HEK293 (cell line): ENCODE measurements at regions not wholly inside any gene's neighbourhood (a gene's known extent, or its start where the extent isn't known, plus 50 kb on each side); places are given as distances from the start of the nearest gene placed in this dataset.

Experiments
- CTCF ChIA-PET: fragments of 350-600 bp; formaldehyde crosslinking; extraction: SDS; loops from one replicate; lab custom pipeline; 2021; ENCODE audit warnings: antibody characterized with exemption; lab: Yijun Ruan, JAX
- POLR2A ChIA-PET: fragments of 300-600 bp; formaldehyde crosslinking; extraction: SDS; loops from one replicate; lab custom pipeline; 2020; ENCODE audit warnings: antibody characterized with exemption, inconsistent platforms; lab: Yijun Ruan, JAX
- H3K27ac ChIP-seq: fragments of 200-500 bp; sonication (Bioruptor generic); 2 replicates; pipeline ENCODE4 v1.5.1; 2014; ENCODE audit warnings: low read depth, low read length, control low read depth, inconsistent platforms; ENCODE audit errors: extremely low read depth
- H3K36me3 ChIP-seq, 2 experiments: fragments of 200-500 bp in 1 of 2; sonication (Bioruptor generic) in 1 of 2; 1 replicate in 1 of 2; 2 replicates in 1 of 2; pipeline ENCODE4 v1.5.1; 2014 to 2017; ENCODE audit warnings: inconsistent platforms in 2 of 2, low read length in 2 of 2; ENCODE audit not compliant: control insufficient read depth in 2 of 2, insufficient read depth in 1 of 2
- H3K4me1 ChIP-seq: fragments of 200-500 bp; sonication (Bioruptor generic); 2 replicates; pipeline ENCODE4 v1.5.1; 2014; ENCODE audit warnings: mild to moderate bottlenecking, low read length, inconsistent platforms; ENCODE audit not compliant: control insufficient read depth, insufficient read depth
- H3K4me3 ChIP-seq: 2 replicates; pipeline ENCODE4 v1.5.1; 2011; ENCODE audit warnings: low read depth, mild to moderate bottlenecking, control low read depth, low read length, moderate library complexity
- H3K9me3 ChIP-seq: fragments of 200-500 bp; sonication (Bioruptor generic); 2 replicates; pipeline ENCODE4 v1.5.1; 2014; ENCODE audit warnings: low read depth, low read length, inconsistent platforms; ENCODE audit not compliant: control insufficient read depth, insufficient read depth
- BCL11A ChIP-seq: fragments of 450-650 bp; formaldehyde crosslinking; IDR thresholded peaks from 2 replicates; pipeline ENCODE4 v1.5.1; 2016; ENCODE audit warnings: low read depth, missing biosample characterization, missing genetic modification characterization
- TRIM28 ChIP-seq: IDR thresholded peaks from 2 replicates; pipeline ENCODE4 v1.6.1; 2011; ENCODE audit warnings: low read length, control low read depth, borderline replicate concordance
- ZNF112 ChIP-seq: fragments of 450-650 bp; formaldehyde crosslinking; IDR thresholded peaks from 2 replicates; pipeline ENCODE4 v1.5.0; 2017; ENCODE audit warnings: missing biosample characterization, missing genetic modification characterization
- ZNF138 ChIP-seq: fragments of 450-650 bp; formaldehyde crosslinking; IDR thresholded peaks from 2 replicates; pipeline ENCODE4 v1.5.1; 2016; ENCODE audit warnings: missing biosample characterization, missing genetic modification characterization, borderline replicate concordance
- ZNF175 ChIP-seq: fragments of 450-650 bp; formaldehyde crosslinking; IDR thresholded peaks from 2 replicates; pipeline ENCODE4 v1.5.1; 2016; ENCODE audit warnings: missing biosample characterization, missing genetic modification characterization
- ZNF350 ChIP-seq: fragments of 450-650 bp; formaldehyde crosslinking; IDR thresholded peaks from 2 replicates; pipeline ENCODE4 v1.5.0; 2017; ENCODE audit warnings: missing biosample characterization, mild to moderate bottlenecking, missing genetic modification characterization
- ZNF670 ChIP-seq: fragments of 450-650 bp; formaldehyde crosslinking; IDR thresholded peaks from 2 replicates; pipeline ENCODE4 v1.5.1; 2016; ENCODE audit warnings: missing biosample characterization, missing genetic modification characterization, low read depth
- ZNF837 ChIP-seq: fragments of 450-650 bp; formaldehyde crosslinking; IDR thresholded peaks from 2 replicates; pipeline ENCODE4 v1.5.1; 2016; ENCODE audit warnings: missing biosample characterization, missing genetic modification characterization
- ZXDB ChIP-seq: fragments of 450-650 bp; formaldehyde crosslinking; IDR thresholded peaks from 2 replicates; pipeline ENCODE4 v1.5.1; 2016; ENCODE audit warnings: missing biosample characterization, missing genetic modification characterization
- TF ChIP-seq, protein P1 (sequence below): fragments of 450-650 bp; formaldehyde crosslinking; IDR thresholded peaks from 2 replicates; pipeline ENCODE4 v1.5.1; 2017; ENCODE audit warnings: missing biosample characterization, missing genetic modification characterization
- TF ChIP-seq, protein P2 (sequence below): fragments of 450-650 bp; formaldehyde crosslinking; IDR thresholded peaks from 2 replicates; pipeline ENCODE4 v1.5.1; 2016; ENCODE audit warnings: missing biosample characterization, missing genetic modification characterization, low read depth
- TF ChIP-seq, protein P3 (sequence below): fragments of 450-650 bp; formaldehyde crosslinking; IDR thresholded peaks from 2 replicates; pipeline ENCODE4 v1.5.1; 2016; ENCODE audit warnings: missing biosample characterization, missing genetic modification characterization, borderline replicate concordance
- TF ChIP-seq, protein P4 (sequence below): fragments of 450-650 bp; formaldehyde crosslinking; IDR thresholded peaks from 2 replicates; pipeline ENCODE4 v1.5.1; 2017; ENCODE audit warnings: missing biosample characterization, missing genetic modification characterization
- TF ChIP-seq, protein P5 (sequence below): fragments of 450-650 bp; formaldehyde crosslinking; IDR thresholded peaks from 2 replicates; pipeline ENCODE4 v1.5.1; 2016; ENCODE audit warnings: missing biosample characterization, missing genetic modification characterization
- TF ChIP-seq, protein P6 (sequence below): fragments of 450-650 bp; formaldehyde crosslinking; optimal IDR thresholded peaks from 2 replicates; pipeline ENCODE3; 2016; ENCODE audit warnings: missing biosample characterization, mild to moderate bottlenecking, missing genetic modification characterization

DNA sequence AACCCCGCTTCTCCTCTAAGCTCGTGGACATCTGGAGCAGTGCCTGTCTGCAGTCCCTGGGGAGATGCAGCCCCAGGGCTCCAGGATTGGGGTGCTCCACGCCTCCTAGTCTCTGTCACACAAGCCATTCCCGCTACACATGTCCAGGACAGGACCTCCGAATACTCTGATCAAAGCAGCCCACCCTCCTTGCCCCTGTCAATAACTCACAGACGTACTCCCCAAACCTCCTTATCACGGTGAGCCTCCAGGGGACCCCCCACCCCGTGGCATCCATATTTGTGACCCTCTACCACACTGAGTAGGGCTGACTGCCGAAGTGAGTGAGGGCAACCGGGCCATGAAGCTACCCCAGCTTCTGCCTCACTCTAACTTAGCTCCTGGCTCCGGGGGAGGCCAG is 727.7 kb downstream of the GALR1 start:
- CTCF ChIA-PET = no interaction called here
- H3K27ac ChIP-seq = no peak overlapping the region
- H3K4me3 ChIP-seq = no peak overlapping the region
- no peaks in the 10 kb centered on the region for H3K36me3 ChIP-seq
- TF ChIP-seq BCL11A (no peak), ZNF837 (tag by site-specific recombination) (no peak), ZNF175 (no peak), ZNF112 (tag by site-specific recombination) (no peak), ZNF350 (tag by site-specific recombination) (no peak), ZNF138 (tag by site-specific recombination) (no peak), ZNF670 (tag by site-specific recombination) (no peak), TRIM28 (no peak), ZXDB (tag by site-specific recombination) (no peak)
- TF ChIP-seq, protein P1, sequence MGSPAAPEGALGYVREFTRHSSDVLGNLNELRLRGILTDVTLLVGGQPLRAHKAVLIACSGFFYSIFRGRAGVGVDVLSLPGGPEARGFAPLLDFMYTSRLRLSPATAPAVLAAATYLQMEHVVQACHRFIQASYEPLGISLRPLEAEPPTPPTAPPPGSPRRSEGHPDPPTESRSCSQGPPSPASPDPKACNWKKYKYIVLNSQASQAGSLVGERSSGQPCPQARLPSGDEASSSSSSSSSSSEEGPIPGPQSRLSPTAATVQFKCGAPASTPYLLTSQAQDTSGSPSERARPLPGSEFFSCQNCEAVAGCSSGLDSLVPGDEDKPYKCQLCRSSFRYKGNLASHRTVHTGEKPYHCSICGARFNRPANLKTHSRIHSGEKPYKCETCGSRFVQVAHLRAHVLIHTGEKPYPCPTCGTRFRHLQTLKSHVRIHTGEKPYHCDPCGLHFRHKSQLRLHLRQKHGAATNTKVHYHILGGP (tag by site-specific recombination) = no peak
- TF ChIP-seq, protein P2, sequence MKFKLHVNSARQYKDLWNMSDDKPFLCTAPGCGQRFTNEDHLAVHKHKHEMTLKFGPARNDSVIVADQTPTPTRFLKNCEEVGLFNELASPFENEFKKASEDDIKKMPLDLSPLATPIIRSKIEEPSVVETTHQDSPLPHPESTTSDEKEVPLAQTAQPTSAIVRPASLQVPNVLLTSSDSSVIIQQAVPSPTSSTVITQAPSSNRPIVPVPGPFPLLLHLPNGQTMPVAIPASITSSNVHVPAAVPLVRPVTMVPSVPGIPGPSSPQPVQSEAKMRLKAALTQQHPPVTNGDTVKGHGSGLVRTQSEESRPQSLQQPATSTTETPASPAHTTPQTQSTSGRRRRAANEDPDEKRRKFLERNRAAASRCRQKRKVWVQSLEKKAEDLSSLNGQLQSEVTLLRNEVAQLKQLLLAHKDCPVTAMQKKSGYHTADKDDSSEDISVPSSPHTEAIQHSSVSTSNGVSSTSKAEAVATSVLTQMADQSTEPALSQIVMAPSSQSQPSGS (tag by site-specific recombination) = no peak
- TF ChIP-seq, protein P3, sequence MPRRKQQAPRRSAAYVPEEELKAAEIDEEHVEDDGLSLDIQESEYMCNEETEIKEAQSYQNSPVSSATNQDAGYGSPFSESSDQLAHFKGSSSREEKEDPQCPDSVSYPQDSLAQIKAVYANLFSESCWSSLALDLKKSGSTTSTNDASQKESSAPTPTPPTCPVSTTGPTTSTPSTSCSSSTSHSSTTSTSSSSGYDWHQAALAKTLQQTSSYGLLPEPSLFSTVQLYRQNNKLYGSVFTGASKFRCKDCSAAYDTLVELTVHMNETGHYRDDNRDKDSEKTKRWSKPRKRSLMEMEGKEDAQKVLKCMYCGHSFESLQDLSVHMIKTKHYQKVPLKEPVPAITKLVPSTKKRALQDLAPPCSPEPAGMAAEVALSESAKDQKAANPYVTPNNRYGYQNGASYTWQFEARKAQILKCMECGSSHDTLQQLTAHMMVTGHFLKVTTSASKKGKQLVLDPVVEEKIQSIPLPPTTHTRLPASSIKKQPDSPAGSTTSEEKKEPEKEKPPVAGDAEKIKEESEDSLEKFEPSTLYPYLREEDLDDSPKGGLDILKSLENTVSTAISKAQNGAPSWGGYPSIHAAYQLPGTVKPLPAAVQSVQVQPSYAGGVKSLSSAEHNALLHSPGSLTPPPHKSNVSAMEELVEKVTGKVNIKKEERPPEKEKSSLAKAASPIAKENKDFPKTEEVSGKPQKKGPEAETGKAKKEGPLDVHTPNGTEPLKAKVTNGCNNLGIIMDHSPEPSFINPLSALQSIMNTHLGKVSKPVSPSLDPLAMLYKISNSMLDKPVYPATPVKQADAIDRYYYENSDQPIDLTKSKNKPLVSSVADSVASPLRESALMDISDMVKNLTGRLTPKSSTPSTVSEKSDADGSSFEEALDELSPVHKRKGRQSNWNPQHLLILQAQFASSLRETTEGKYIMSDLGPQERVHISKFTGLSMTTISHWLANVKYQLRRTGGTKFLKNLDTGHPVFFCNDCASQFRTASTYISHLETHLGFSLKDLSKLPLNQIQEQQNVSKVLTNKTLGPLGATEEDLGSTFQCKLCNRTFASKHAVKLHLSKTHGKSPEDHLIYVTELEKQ (tag by site-specific recombination) = no peak
- TF ChIP-seq, protein P4, sequence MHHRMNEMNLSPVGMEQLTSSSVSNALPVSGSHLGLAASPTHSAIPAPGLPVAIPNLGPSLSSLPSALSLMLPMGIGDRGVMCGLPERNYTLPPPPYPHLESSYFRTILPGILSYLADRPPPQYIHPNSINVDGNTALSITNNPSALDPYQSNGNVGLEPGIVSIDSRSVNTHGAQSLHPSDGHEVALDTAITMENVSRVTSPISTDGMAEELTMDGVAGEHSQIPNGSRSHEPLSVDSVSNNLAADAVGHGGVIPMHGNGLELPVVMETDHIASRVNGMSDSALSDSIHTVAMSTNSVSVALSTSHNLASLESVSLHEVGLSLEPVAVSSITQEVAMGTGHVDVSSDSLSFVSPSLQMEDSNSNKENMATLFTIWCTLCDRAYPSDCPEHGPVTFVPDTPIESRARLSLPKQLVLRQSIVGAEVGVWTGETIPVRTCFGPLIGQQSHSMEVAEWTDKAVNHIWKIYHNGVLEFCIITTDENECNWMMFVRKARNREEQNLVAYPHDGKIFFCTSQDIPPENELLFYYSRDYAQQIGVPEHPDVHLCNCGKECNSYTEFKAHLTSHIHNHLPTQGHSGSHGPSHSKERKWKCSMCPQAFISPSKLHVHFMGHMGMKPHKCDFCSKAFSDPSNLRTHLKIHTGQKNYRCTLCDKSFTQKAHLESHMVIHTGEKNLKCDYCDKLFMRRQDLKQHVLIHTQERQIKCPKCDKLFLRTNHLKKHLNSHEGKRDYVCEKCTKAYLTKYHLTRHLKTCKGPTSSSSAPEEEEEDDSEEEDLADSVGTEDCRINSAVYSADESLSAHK = no peak
- TF ChIP-seq, protein P5, sequence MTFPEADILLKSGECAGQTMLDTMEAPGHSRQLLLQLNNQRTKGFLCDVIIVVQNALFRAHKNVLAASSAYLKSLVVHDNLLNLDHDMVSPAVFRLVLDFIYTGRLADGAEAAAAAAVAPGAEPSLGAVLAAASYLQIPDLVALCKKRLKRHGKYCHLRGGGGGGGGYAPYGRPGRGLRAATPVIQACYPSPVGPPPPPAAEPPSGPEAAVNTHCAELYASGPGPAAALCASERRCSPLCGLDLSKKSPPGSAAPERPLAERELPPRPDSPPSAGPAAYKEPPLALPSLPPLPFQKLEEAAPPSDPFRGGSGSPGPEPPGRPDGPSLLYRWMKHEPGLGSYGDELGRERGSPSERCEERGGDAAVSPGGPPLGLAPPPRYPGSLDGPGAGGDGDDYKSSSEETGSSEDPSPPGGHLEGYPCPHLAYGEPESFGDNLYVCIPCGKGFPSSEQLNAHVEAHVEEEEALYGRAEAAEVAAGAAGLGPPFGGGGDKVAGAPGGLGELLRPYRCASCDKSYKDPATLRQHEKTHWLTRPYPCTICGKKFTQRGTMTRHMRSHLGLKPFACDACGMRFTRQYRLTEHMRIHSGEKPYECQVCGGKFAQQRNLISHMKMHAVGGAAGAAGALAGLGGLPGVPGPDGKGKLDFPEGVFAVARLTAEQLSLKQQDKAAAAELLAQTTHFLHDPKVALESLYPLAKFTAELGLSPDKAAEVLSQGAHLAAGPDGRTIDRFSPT = no peak
- TF ChIP-seq, protein P6, sequence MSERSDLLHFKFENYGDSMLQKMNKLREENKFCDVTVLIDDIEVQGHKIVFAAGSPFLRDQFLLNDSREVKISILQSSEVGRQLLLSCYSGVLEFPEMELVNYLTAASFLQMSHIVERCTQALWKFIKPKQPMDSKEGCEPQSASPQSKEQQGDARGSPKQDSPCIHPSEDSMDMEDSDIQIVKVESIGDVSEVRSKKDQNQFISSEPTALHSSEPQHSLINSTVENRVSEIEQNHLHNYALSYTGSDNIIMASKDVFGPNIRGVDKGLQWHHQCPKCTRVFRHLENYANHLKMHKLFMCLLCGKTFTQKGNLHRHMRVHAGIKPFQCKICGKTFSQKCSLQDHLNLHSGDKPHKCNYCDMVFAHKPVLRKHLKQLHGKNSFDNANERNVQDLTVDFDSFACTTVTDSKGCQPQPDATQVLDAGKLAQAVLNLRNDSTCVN (tag by site-specific recombination) = no peak
- TF ChIP-seq, all 188 proteins: peak for 0
- Histone ChIP-seq H3K4me1 (no peaks in the 10 kb centered on the region), H3K9me3 (no peaks in the 10 kb centered on the region)
- POLR2A ChIA-PET = no interaction called here
